ENCODE measurements at regions not wholly inside any gene's neighbourhood (a gene's known extent, or its start where the extent isn't known, plus 50 kb on each side); places are given as distances from the start of the nearest gene placed in this dataset.

DNA sequence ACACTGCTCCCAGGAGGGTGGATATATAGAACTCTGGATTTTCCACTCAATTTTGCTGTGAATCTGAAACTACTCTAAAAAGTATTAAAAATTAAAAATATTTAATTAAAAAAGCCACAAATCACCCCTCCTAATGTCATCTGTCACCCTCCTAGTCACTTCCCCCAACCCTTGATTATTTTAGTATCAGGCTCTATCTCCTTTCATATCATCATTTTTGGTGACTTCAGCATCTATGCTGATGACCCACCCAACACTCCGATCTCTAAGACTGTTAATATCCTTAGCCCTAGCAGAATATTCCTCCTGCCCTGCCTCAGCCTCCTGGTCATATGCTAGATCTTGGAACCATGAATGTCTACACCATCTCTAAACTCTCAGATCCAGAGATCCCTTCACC lies 128.3 kb upstream of the SLC1A4 start (continued):
- TF ChIP-seq GLIS3 (CRISPR knock-in tag; IDR thresholded peaks at IDR 0.05), result no peak
- TF ChIP-seq, protein P1, sequence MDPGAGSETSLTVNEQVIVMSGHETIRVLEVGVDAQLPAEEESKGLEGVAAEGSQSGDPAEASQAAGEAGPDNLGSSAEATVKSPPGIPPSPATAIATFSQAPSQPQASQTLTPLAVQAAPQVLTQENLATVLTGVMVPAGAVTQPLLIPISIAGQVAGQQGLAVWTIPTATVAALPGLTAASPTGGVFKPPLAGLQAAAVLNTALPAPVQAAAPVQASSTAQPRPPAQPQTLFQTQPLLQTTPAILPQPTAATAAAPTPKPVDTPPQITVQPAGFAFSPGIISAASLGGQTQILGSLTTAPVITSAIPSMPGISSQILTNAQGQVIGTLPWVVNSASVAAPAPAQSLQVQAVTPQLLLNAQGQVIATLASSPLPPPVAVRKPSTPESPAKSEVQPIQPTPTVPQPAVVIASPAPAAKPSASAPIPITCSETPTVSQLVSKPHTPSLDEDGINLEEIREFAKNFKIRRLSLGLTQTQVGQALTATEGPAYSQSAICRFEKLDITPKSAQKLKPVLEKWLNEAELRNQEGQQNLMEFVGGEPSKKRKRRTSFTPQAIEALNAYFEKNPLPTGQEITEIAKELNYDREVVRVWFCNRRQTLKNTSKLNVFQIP (CRISPR knock-in tag; IDR thresholded peaks at IDR 0.05; ENCODE audit: borderline replicate concordance, low read depth), result no peak
- TF ChIP-seq ZC3H10 (CRISPR knock-in tag; IDR thresholded peaks at IDR 0.05), result no peak
- TF ChIP-seq, protein P2, sequence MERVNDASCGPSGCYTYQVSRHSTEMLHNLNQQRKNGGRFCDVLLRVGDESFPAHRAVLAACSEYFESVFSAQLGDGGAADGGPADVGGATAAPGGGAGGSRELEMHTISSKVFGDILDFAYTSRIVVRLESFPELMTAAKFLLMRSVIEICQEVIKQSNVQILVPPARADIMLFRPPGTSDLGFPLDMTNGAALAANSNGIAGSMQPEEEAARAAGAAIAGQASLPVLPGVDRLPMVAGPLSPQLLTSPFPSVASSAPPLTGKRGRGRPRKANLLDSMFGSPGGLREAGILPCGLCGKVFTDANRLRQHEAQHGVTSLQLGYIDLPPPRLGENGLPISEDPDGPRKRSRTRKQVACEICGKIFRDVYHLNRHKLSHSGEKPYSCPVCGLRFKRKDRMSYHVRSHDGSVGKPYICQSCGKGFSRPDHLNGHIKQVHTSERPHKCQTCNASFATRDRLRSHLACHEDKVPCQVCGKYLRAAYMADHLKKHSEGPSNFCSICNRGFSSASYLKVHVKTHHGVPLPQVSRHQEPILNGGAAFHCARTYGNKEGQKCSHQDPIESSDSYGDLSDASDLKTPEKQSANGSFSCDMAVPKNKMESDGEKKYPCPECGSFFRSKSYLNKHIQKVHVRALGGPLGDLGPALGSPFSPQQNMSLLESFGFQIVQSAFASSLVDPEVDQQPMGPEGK (CRISPR knock-in tag; IDR thresholded peaks at IDR 0.05; ENCODE audit: borderline replicate concordance), result no peak

DNA sequence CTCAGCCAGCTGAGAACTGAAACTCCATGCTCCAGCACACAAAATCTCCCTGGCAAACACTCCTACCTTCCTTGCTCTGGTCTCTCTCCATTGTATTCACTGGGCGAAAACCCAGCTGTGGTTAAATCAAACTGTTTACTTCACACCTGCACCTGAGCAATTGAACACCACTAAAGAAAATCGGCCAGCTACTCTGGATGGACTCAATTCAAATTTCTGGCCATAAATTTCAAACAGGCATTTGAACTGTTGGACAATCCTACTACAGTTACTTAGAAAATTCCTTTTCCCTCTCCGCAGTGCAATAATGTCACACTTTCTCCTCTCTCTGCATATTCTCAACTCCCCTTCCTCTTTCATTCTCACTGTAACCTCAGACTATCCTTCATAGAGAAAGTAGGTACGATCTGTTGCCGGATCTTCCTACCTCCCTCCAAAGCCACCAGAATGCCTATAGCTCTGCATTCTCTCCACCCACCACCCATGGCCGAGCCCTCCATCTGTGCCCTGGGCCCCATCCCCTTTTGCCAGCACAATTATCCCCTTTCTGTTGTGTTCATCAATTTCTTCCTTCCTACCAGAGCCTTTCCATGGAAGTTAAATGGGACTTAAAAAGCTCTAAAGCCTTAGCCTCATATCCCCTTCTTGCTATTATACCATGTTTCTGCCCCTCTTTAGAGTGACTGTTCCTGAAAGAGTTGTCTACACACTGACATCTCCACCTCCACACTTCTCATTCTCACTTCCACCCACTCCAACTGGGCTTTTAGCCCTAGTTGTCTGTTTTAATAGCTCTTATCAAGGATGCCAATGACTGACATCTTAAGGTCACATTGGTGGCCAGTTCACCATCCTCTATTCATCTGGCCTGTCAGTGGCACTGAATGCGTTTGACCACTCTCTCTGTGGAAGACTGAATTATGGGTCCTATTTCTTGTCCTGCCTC lies 127.5 kb upstream of the SLC1A4 start:
- ATAC-seq, result no peak
- TF ChIP-seq ZFP30 (CRISPR knock-in tag; IDR thresholded peaks at IDR 0.05) (no peak), BACH2 (CRISPR knock-in tag; IDR thresholded peaks at IDR 0.05; ENCODE audit: borderline replicate concordance) (no peak), ZFP3 (CRISPR knock-in tag; IDR thresholded peaks at IDR 0.05) (no peak), ZNF70 (CRISPR knock-in tag; IDR thresholded peaks at IDR 0.05) (no peak), ZNF565 (CRISPR knock-in tag; conservative IDR thresholded peaks at IDR 0.05; ENCODE audit: low read depth) (no peak)
- TF ChIP-seq, protein P2 (CRISPR knock-in tag; IDR thresholded peaks at IDR 0.05; ENCODE audit: borderline replicate concordance), result no peak
- TF ChIP-seq, protein P3, sequence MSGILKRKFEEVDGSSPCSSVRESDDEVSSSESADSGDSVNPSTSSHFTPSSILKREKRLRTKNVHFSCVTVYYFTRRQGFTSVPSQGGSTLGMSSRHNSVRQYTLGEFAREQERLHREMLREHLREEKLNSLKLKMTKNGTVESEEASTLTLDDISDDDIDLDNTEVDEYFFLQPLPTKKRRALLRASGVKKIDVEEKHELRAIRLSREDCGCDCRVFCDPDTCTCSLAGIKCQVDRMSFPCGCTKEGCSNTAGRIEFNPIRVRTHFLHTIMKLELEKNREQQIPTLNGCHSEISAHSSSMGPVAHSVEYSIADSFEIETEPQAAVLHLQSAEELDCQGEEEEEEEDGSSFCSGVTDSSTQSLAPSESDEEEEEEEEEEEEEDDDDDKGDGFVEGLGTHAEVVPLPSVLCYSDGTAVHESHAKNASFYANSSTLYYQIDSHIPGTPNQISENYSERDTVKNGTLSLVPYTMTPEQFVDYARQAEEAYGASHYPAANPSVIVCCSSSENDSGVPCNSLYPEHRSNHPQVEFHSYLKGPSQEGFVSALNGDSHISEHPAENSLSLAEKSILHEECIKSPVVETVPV (CRISPR knock-in tag; IDR thresholded peaks at IDR 0.05), result no peak

DNA sequence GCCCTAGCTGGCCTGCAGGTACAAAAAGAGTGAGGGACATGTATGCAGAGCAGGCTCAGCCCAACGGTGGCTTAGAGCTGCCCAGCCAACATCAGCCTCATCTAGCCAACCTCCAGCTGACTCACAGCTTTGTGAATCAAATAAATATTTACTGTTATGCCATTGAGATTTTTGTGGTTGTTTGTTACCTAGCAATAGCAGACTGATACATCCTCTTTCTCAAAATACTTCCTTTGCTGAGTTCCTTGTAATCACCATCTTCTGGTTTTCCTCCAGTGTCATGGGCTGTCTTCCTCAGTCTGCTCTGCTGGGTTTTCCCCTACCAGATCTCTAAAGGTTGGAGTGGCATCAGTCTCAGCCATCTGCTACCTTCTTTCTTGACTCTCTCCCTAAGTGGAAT lies 126.6 kb upstream of the SLC1A4 start:
- no peak for ATAC-seq
- TF ChIP-seq, protein P4, sequence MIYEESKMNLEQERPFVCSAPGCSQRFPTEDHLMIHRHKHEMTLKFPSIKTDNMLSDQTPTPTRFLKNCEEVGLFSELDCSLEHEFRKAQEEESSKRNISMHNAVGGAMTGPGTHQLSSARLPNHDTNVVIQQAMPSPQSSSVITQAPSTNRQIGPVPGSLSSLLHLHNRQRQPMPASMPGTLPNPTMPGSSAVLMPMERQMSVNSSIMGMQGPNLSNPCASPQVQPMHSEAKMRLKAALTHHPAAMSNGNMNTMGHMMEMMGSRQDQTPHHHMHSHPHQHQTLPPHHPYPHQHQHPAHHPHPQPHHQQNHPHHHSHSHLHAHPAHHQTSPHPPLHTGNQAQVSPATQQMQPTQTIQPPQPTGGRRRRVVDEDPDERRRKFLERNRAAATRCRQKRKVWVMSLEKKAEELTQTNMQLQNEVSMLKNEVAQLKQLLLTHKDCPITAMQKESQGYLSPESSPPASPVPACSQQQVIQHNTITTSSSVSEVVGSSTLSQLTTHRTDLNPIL (CRISPR knock-in tag; IDR thresholded peaks at IDR 0.05; ENCODE audit: low read depth), result no peak
- TF ChIP-seq, protein P2 (CRISPR knock-in tag; IDR thresholded peaks at IDR 0.05; ENCODE audit: borderline replicate concordance), result no peak
- TF ChIP-seq SNAI2 (CRISPR knock-in tag; IDR thresholded peaks at IDR 0.05) (no peak), ZNF70 (CRISPR knock-in tag; IDR thresholded peaks at IDR 0.05) (no peak), ESRRG (CRISPR knock-in tag; IDR thresholded peaks at IDR 0.05) (no peak), ZFP3 (CRISPR knock-in tag; IDR thresholded peaks at IDR 0.05) (no peak), GLIS3 (CRISPR knock-in tag; IDR thresholded peaks at IDR 0.05) (no peak), ZNF8 (CRISPR knock-in tag; IDR thresholded peaks at IDR 0.05) (no peak), RARB (CRISPR knock-in tag; IDR thresholded peaks at IDR 0.05) (no peak), BACH2 (CRISPR knock-in tag; IDR thresholded peaks at IDR 0.05; ENCODE audit: borderline replicate concordance) (no peak), ZFP30 (CRISPR knock-in tag; IDR thresholded peaks at IDR 0.05) (no peak), PPARA (CRISPR knock-in tag; IDR thresholded peaks at IDR 0.05; ENCODE audit: borderline replicate concordance) (no peak)
- TF ChIP-seq, protein P3 (CRISPR knock-in tag; IDR thresholded peaks at IDR 0.05), result no peak

All from SK-N-SH treated with all-trans-retinoic acid at 6 μM for 48 hours (cell line).